ENCODE measurements at regions not wholly inside any gene's neighbourhood (a gene's known extent, or its start where the extent isn't known, plus 50 kb on each side); places are given as distances from the start of the nearest gene placed in this dataset.

GRCh38 chr2:120446236-120447126, 100.5 kb downstream of the INHBB start:
- Histone ChIP-seq H3K27ac (ENCODE audit: low read length) (no peak overlapping the region), H4K20me1 (ENCODE audit: insufficient read depth, low read length) (no peaks in the 10 kb centered on the region), H3K4me1 (ENCODE audit: insufficient read depth, low read length) (no peaks in the 10 kb centered on the region), H3K9ac (ENCODE audit: low read depth, low read length) (no peak overlapping the region), H3K27me3 (ENCODE audit: insufficient read depth, low read length, poor library complexity) (no peaks in the 10 kb centered on the region), H3K79me2 (ENCODE audit: insufficient read depth, low read length) (no peaks in the 10 kb centered on the region), H3K4me3 (ENCODE audit: low read depth in 1 of 2, low read length in 2 of 2) (no peak overlapping the region), H3K4me2 (ENCODE audit: insufficient read depth, low read length) (no peak overlapping the region), H3K9me3 (ENCODE audit: insufficient read depth, low read length, severe bottlenecking) (no peaks in the 10 kb centered on the region), H3K36me3 (ENCODE audit: insufficient read depth, low read length) (no peaks in the 10 kb centered on the region), H2AFZ (ENCODE audit: low read depth, low read length) (no peak overlapping the region)
- TF ChIP-seq, protein P1, sequence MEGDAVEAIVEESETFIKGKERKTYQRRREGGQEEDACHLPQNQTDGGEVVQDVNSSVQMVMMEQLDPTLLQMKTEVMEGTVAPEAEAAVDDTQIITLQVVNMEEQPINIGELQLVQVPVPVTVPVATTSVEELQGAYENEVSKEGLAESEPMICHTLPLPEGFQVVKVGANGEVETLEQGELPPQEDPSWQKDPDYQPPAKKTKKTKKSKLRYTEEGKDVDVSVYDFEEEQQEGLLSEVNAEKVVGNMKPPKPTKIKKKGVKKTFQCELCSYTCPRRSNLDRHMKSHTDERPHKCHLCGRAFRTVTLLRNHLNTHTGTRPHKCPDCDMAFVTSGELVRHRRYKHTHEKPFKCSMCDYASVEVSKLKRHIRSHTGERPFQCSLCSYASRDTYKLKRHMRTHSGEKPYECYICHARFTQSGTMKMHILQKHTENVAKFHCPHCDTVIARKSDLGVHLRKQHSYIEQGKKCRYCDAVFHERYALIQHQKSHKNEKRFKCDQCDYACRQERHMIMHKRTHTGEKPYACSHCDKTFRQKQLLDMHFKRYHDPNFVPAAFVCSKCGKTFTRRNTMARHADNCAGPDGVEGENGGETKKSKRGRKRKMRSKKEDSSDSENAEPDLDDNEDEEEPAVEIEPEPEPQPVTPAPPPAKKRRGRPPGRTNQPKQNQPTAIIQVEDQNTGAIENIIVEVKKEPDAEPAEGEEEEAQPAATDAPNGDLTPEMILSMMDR (IDR thresholded peaks at IDR 0.05; ENCODE audit: borderline replicate concordance, extremely low read depth, low read length, poor library complexity, severe bottlenecking), result no peak
- no peak for TF ChIP-seq EZH2 (IDR thresholded peaks at IDR 0.05; ENCODE audit: borderline replicate concordance, low read depth, low read length, severe bottlenecking)
- no peak for ATAC-seq (ENCODE audit: insufficient read depth, low read depth)
- DNase-seq, result no peak

GRCh38 chr2:120447127-120447785, 101.3 kb downstream of the INHBB start:
- Histone ChIP-seq H3K4me2 (ENCODE audit: insufficient read depth, low read length) (no peak overlapping the region), H3K36me3 (ENCODE audit: insufficient read depth, low read length) (no peaks in the 10 kb centered on the region), H3K27ac (ENCODE audit: low read length) (no peak overlapping the region), H3K27me3 (ENCODE audit: insufficient read depth, low read length, poor library complexity) (no peaks in the 10 kb centered on the region), H2AFZ (ENCODE audit: low read depth, low read length) (no peak overlapping the region), H3K9me3 (ENCODE audit: insufficient read depth, low read length, severe bottlenecking) (no peaks in the 10 kb centered on the region), H3K9ac (ENCODE audit: low read depth, low read length) (no peak overlapping the region), H3K4me3 (ENCODE audit: low read depth in 1 of 2, low read length in 2 of 2) (no peak overlapping the region), H3K79me2 (ENCODE audit: insufficient read depth, low read length) (no peaks in the 10 kb centered on the region), H4K20me1 (ENCODE audit: insufficient read depth, low read length) (no peaks in the 10 kb centered on the region), H3K4me1 (ENCODE audit: insufficient read depth, low read length) (no peaks in the 10 kb centered on the region)
- ATAC-seq (ENCODE audit: insufficient read depth, low read depth) (no peak), DNase-seq (no peak)
- no peak for TF ChIP-seq EZH2 (IDR thresholded peaks at IDR 0.05; ENCODE audit: borderline replicate concordance, low read depth, low read length, severe bottlenecking)
- TF ChIP-seq, protein P1 (IDR thresholded peaks at IDR 0.05; ENCODE audit: borderline replicate concordance, extremely low read depth, low read length, poor library complexity, severe bottlenecking), result no peak

GRCh38 chr2:120448436-120448835, 102.5 kb downstream of the INHBB start:
- Histone ChIP-seq H3K4me3 (ENCODE audit: low read depth in 1 of 2, low read length in 2 of 2) (no peak overlapping the region), H4K20me1 (ENCODE audit: insufficient read depth, low read length) (no peaks in the 10 kb centered on the region), H3K79me2 (ENCODE audit: insufficient read depth, low read length) (no peaks in the 10 kb centered on the region), H3K27ac (ENCODE audit: low read length) (no peak overlapping the region), H3K9ac (ENCODE audit: low read depth, low read length) (no peak overlapping the region), H3K4me2 (ENCODE audit: insufficient read depth, low read length) (no peak overlapping the region), H3K9me3 (ENCODE audit: insufficient read depth, low read length, severe bottlenecking) (no peaks in the 10 kb centered on the region), H3K27me3 (ENCODE audit: insufficient read depth, low read length, poor library complexity) (no peaks in the 10 kb centered on the region), H2AFZ (ENCODE audit: low read depth, low read length) (no peak overlapping the region), H3K36me3 (ENCODE audit: insufficient read depth, low read length) (no peaks in the 10 kb centered on the region), H3K4me1 (ENCODE audit: insufficient read depth, low read length) (no peaks in the 10 kb centered on the region)
- ATAC-seq (ENCODE audit: insufficient read depth, low read depth) (no peak), DNase-seq (no peak)
- TF ChIP-seq, protein P1 (IDR thresholded peaks at IDR 0.05; ENCODE audit: borderline replicate concordance, extremely low read depth, low read length, poor library complexity, severe bottlenecking), result no peak
- TF ChIP-seq EZH2 (IDR thresholded peaks at IDR 0.05; ENCODE audit: borderline replicate concordance, low read depth, low read length, severe bottlenecking), result no peak
